SK-N-SH (cell line): ENCODE measurements at regions not wholly inside any gene's neighbourhood (a gene's known extent, or its start where the extent isn't known, plus 50 kb on each side); places are given as distances from the start of the nearest gene placed in this dataset.

Experiments used
- CTCF ChIA-PET: fragments of 300-600, 350-600 bp; formaldehyde crosslinking; extraction: SDS; loops from one replicate; lab custom pipeline; 2021; lab: Yijun Ruan, JAX
- POLR2A ChIA-PET: fragments of 350-600 bp; sonication (Branson Sonifier 250); formaldehyde crosslinking; extraction: SDS; loops from one replicate; lab custom pipeline; 2020; ENCODE audit warnings: antibody characterized with exemption, inconsistent platforms; lab: Yijun Ruan, JAX
- DNase-seq: peaks from one replicate; pipeline ENCODE4 v3.0.0; 2012
- H2AFZ ChIP-seq: fragments of 200-600 bp; sonication (generic); 2 replicates; pipeline ENCODE4 v1.8.1; 2016; ENCODE audit warnings: antibody characterized with exemption, mild to moderate bottlenecking, low read depth
- H3F3A ChIP-seq: fragments of 200-600 bp; sonication (generic); replicated peaks from 2 replicates; pipeline ENCODE3; 2016; ENCODE audit warnings: antibody characterized with exemption, mild to moderate bottlenecking; ENCODE audit not compliant: insufficient read depth
- H3K27ac ChIP-seq, 2 experiments: fragments of 200-500 bp in 1 of 2; fragments of 200-600 bp in 1 of 2; sonication (Bioruptor generic) in 1 of 2; sonication (generic), shearing (Covaris generic) in 1 of 2; 2 replicates each; pipeline versions ENCODE4 v1.5.1 to v1.6.1; 2014 to 2016; ENCODE audit warnings: low read depth in 2 of 2, inconsistent platforms in 1 of 2, low read length in 1 of 2, mild to moderate bottlenecking in 1 of 2, mixed read lengths in 1 of 2
- H3K27me3 ChIP-seq: fragments of 200-600 bp; sonication (generic), shearing (Covaris generic); 2 replicates; pipeline ENCODE4 v1.6.1; 2016; ENCODE audit warnings: mixed run types; ENCODE audit not compliant: insufficient read depth
- H3K36me3 ChIP-seq, 2 experiments: fragments of 200-500 bp in 1 of 2; fragments of 200-600 bp in 1 of 2; sonication (Bioruptor generic) in 1 of 2; sonication (generic) in 1 of 2; replicated peaks in 1 of 2; 2 replicates each; pipeline versions ENCODE3 to v1.5.1; 2014 to 2016; ENCODE audit warnings: low read length in 1 of 2, mild to moderate bottlenecking in 1 of 2; ENCODE audit not compliant: insufficient read depth in 2 of 2, control insufficient read depth in 1 of 2
- H3K4me1 ChIP-seq, 2 experiments: fragments of 200-500 bp in 1 of 2; fragments of 200-600 bp in 1 of 2; sonication (Bioruptor generic) in 1 of 2; sonication (generic), shearing (Covaris generic) in 1 of 2; 2 replicates each; pipeline versions ENCODE4 v1.5.1 to v1.6.1; 2014 to 2016; ENCODE audit warnings: low read depth in 1 of 2, low read length in 1 of 2, mixed run types in 1 of 2; ENCODE audit not compliant: insufficient read depth in 2 of 2, control insufficient read depth in 1 of 2
- H3K4me2 ChIP-seq: fragments of 200-600 bp; sonication (generic), shearing (Covaris generic); 2 replicates; pipeline ENCODE4 v1.6.1; 2017; ENCODE audit warnings: mixed run types
- H3K4me3 ChIP-seq, 2 experiments: fragments of 200-500 bp in 1 of 2; fragments of 200-600 bp in 1 of 2; sonication (Bioruptor generic) in 1 of 2; sonication (generic), shearing (Covaris generic) in 1 of 2; 2 replicates each; pipeline versions ENCODE4 v1.5.1 to v1.8.1; 2014 to 2016; ENCODE audit warnings: low read depth in 2 of 2, inconsistent platforms in 1 of 2, low read length in 1 of 2, mild to moderate bottlenecking in 1 of 2, mixed read lengths in 1 of 2, moderate library complexity in 1 of 2
- H3K79me2 ChIP-seq: fragments of 200-600 bp; sonication (generic); 2 replicates; pipeline ENCODE4 v1.8.1; 2017; ENCODE audit warnings: mild to moderate bottlenecking; ENCODE audit not compliant: insufficient read depth
- H3K9ac ChIP-seq: fragments of 200-600 bp; sonication (generic); 2 replicates; pipeline ENCODE4 v1.6.1; 2017; ENCODE audit warnings: mixed run types
- H3K9me2 ChIP-seq: fragments of 200-600 bp; sonication (generic); 2 replicates; pipeline ENCODE4 v1.6.1; 2017; ENCODE audit warnings: mixed run types
- H3K9me3 ChIP-seq: fragments of 200-600 bp; sonication (generic); 2 replicates; pipeline ENCODE4 v1.6.1; 2017; ENCODE audit warnings: mixed run types, mild to moderate bottlenecking, moderate library complexity
- H4K20me1 ChIP-seq: fragments of 200-600 bp; sonication (generic); 2 replicates; pipeline ENCODE4 v1.6.1; 2017; ENCODE audit warnings: mild to moderate bottlenecking, mixed run types; ENCODE audit not compliant: insufficient read depth
- ELF1 ChIP-seq: IDR thresholded peaks from 2 replicates; pipeline ENCODE4 v1.4.0; 2012
- EP300 ChIP-seq, 2 experiments: IDR thresholded peaks; 2 replicates each; pipeline versions ENCODE4 v1.4.0 to v1.6.1; 2012; ENCODE audit warnings: borderline replicate concordance in 1 of 2, low read depth in 1 of 2, low read length in 1 of 2
- FOXJ3 ChIP-seq: sonication (generic); formaldehyde crosslinking; IDR thresholded peaks from 2 replicates; pipeline ENCODE4 v1.5.1; 2020; ENCODE audit warnings: mild to moderate bottlenecking, missing genetic modification reagents
- FOXM1 ChIP-seq: IDR thresholded peaks from 2 replicates; pipeline ENCODE4 v1.4.0; 2012; ENCODE audit warnings: low read depth, mild to moderate bottlenecking
- GABPA ChIP-seq: IDR thresholded peaks from 2 replicates; pipeline ENCODE4 v1.4.0; 2012; ENCODE audit warnings: low read depth, mild to moderate bottlenecking
- GATA2 ChIP-seq: sonication (generic); formaldehyde crosslinking; IDR thresholded peaks from 2 replicates; pipeline ENCODE4 v1.5.0; 2020; ENCODE audit warnings: mild to moderate bottlenecking, missing genetic modification reagents
- JUND ChIP-seq: IDR thresholded peaks from 2 replicates; pipeline ENCODE4 v1.4.0; 2012
- MAX ChIP-seq: IDR thresholded peaks from 2 replicates; pipeline ENCODE4 v1.4.0; 2012; ENCODE audit warnings: low read depth
- MEF2A ChIP-seq: IDR thresholded peaks from 2 replicates; pipeline ENCODE4 v1.4.0; 2012; ENCODE audit warnings: low read depth, borderline replicate concordance
- NFIC ChIP-seq: IDR thresholded peaks from 2 replicates; pipeline ENCODE4 v1.4.0; 2012; ENCODE audit warnings: borderline replicate concordance
- NRF1 ChIP-seq: IDR thresholded peaks from 2 replicates; pipeline ENCODE4 v1.6.1; 2012; ENCODE audit warnings: low read depth, mild to moderate bottlenecking, low read length
- POLR2AphosphoS5 ChIP-seq: IDR thresholded peaks from 2 replicates; pipeline ENCODE4 v1.6.1; 2012; ENCODE audit warnings: low read depth, low read length
- RFX5 ChIP-seq: IDR thresholded peaks from 2 replicates; pipeline ENCODE4 v1.6.1; 2012; ENCODE audit warnings: mild to moderate bottlenecking, improper control_type of control experiment, low read length
- SMC3 ChIP-seq: IDR thresholded peaks from 2 replicates; pipeline ENCODE4 v1.6.1; 2012; ENCODE audit warnings: low read depth, low read length, improper control_type of control experiment
- TAF1 ChIP-seq: IDR thresholded peaks from 2 replicates; pipeline ENCODE4 v1.6.1; 2012; ENCODE audit warnings: low read depth, mild to moderate bottlenecking, low read length, moderate library complexity, borderline replicate concordance
- USF2 ChIP-seq: fragments of 150-350 bp; IDR thresholded peaks from 2 replicates; pipeline ENCODE4 v1.6.1; 2017; ENCODE audit warnings: antibody characterized with exemption, low read length, low read depth, borderline replicate concordance
- YY1 ChIP-seq: IDR thresholded peaks from 2 replicates; pipeline ENCODE4 v1.4.0; 2012; ENCODE audit warnings: low read depth, mild to moderate bottlenecking
- ZBTB33 ChIP-seq: IDR thresholded peaks from 2 replicates; pipeline ENCODE4 v1.4.0; 2012; ENCODE audit warnings: low read depth, borderline replicate concordance
- WGBS: methylation state at CpG from one replicate; pipeline ENCODE4 v1.1.6; 2017; ENCODE audit warnings: low lambda C conversion rate; 5-methylcytosine and 5-hydroxymethylcytosine counted together
- TF ChIP-seq, protein P1 (sequence below): IDR thresholded peaks from 2 replicates; pipeline ENCODE4 v1.6.1; 2012; ENCODE audit warnings: mild to moderate bottlenecking, low read depth, low read length, moderate library complexity
- TF ChIP-seq, protein P2 (sequence below): IDR thresholded peaks from 2 replicates; pipeline ENCODE4; 2012

DNA sequence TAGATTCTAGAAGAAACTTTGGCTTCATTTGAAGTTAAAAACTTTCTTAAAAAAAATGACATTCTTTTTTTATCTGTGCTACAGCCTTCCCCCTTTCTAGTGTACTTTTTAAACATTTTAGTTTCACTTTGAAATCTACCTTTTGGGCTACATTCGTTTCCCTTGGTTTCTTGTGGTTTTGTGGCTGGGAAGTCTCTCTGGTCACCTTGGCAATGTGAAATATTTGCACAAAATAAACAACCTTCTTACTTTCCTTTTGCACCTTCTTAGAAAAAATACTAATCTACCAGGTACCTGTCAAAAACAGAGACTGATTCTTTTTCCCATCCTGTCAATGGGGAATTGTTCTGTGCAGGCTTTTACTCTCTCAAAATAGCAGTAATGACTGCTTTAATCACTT is 350.2 kb downstream of the GATA3 start:
- Histone ChIP-seq H3K4me3 (no peak overlapping the region), H3K27me3 (no peaks in the 10 kb centered on the region), H3K9ac (no peak overlapping the region), H3K9me2 (no peaks in the 10 kb centered on the region), H3F3A (no peaks in the 10 kb centered on the region), H3K27ac (no peak overlapping the region), H3K4me2 (no peak overlapping the region), H3K36me3 (no peaks in the 10 kb centered on the region), H3K79me2 (no peaks in the 10 kb centered on the region), H3K4me1 (no peaks in the 10 kb centered on the region; a peak in 2 of 4 replicates), H4K20me1 (no peaks in the 10 kb centered on the region), H2AFZ (peak overlapping the region; percentile 18; the same call in 1 of the 2 replicates), H3K9me3 (no peaks in the 10 kb centered on the region)
- WGBS: 63% methylated on average over 1 of the region's 1 CpG
- no peak for DNase-seq
- CTCF ChIA-PET: no interaction called here
- POLR2A ChIA-PET: no interaction called here
- no peak for TF ChIP-seq MAX

- Histone ChIP-seq H3F3A (no peaks in the 10 kb centered on the region), H3K4me3 (no peak overlapping the region), H3K9ac (no peak overlapping the region), H3K27ac (no peak overlapping the region), H3K4me1 (no peaks in the 10 kb centered on the region; a peak in 2 of 4 replicates)
- TF ChIP-seq USF2 (no peak), ELF1 (no peak), GATA2 (CRISPR knock-in tag) (no peak), EP300 (IDR thresholded peaks at IDR 0.05; ENCODE audit: borderline replicate concordance in 1 of 2, low read depth in 1 of 2, low read length in 1 of 2) (no peak), NRF1 (no peak), RFX5 (no peak), GABPA (no peak), JUND (no peak), FOXM1 (no peak), POLR2AphosphoS5 (no peak), SMC3 (no peak), MAX (no peak), ZBTB33 (no peak), YY1 (no peak), FOXJ3 (CRISPR knock-in tag) (no peak), TAF1 (no peak), NFIC (no peak), MEF2A (no peak)
- TF ChIP-seq, protein P1, sequence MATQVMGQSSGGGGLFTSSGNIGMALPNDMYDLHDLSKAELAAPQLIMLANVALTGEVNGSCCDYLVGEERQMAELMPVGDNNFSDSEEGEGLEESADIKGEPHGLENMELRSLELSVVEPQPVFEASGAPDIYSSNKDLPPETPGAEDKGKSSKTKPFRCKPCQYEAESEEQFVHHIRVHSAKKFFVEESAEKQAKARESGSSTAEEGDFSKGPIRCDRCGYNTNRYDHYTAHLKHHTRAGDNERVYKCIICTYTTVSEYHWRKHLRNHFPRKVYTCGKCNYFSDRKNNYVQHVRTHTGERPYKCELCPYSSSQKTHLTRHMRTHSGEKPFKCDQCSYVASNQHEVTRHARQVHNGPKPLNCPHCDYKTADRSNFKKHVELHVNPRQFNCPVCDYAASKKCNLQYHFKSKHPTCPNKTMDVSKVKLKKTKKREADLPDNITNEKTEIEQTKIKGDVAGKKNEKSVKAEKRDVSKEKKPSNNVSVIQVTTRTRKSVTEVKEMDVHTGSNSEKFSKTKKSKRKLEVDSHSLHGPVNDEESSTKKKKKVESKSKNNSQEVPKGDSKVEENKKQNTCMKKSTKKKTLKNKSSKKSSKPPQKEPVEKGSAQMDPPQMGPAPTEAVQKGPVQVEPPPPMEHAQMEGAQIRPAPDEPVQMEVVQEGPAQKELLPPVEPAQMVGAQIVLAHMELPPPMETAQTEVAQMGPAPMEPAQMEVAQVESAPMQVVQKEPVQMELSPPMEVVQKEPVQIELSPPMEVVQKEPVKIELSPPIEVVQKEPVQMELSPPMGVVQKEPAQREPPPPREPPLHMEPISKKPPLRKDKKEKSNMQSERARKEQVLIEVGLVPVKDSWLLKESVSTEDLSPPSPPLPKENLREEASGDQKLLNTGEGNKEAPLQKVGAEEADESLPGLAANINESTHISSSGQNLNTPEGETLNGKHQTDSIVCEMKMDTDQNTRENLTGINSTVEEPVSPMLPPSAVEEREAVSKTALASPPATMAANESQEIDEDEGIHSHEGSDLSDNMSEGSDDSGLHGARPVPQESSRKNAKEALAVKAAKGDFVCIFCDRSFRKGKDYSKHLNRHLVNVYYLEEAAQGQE: no peak
- TF ChIP-seq, protein P2, sequence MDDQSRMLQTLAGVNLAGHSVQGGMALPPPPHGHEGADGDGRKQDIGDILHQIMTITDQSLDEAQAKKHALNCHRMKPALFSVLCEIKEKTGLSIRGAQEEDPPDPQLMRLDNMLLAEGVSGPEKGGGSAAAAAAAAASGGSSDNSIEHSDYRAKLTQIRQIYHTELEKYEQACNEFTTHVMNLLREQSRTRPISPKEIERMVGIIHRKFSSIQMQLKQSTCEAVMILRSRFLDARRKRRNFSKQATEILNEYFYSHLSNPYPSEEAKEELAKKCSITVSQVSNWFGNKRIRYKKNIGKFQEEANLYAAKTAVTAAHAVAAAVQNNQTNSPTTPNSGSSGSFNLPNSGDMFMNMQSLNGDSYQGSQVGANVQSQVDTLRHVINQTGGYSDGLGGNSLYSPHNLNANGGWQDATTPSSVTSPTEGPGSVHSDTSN: no peak
- TF ChIP-seq, all 33 proteins: peak for 0
- H3K9me2 ChIP-seq: no peaks in the 10 kb centered on the region
- 54% methylated on average over 6 of the region's 6 CpGs for WGBS
- H2AFZ ChIP-seq: no peak overlapping the region
- no peaks in the 10 kb centered on the region for H4K20me1 ChIP-seq
- CTCF ChIA-PET: interaction anchor here (0.7 kb wide), 1 partner anchor 60 kb away, joined by 3 read pairs; no protein-coding TSS in a partner anchor
- no peak for DNase-seq
- H3K27me3 ChIP-seq: no peaks in the 10 kb centered on the region
- H3K79me2 ChIP-seq: no peaks in the 10 kb centered on the region
- H3K4me2 ChIP-seq: no peak overlapping the region
- no peaks in the 10 kb centered on the region for H3K9me3 ChIP-seq
- POLR2A ChIA-PET: no interaction called here
- no peaks in the 10 kb centered on the region for H3K36me3 ChIP-seq
Measured at GRCh38 chr10:8405596-8405995, 351.1 kb downstream of the GATA3 start.
